ENCODE measurements at regions not wholly inside any gene's neighbourhood (a gene's known extent, or its start where the extent isn't known, plus 50 kb on each side); places are given as distances from the start of the nearest gene placed in this dataset.

DNA sequence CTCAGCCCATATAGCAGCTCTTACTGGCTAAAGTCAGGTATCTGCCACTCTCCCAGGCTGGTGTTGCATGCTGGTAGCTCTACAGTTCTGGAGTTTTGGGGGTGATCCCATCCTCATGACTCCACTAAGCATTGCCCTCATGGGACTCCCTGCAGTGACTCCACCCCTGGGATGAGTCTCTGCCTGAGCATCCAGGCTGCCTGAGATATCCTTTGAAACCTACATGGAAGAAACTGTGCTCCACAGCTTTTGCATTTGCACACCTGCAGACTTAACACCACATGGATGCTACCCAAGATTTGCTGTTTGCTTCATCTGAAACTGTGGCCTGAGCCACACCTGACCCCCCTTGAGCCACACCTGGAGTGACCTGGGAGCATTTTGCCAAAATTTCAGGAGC, 226.4 kb downstream of the C1orf94 start:
- H3K27ac ChIP-seq (ENCODE audit: insufficient read depth, low read depth, low read length), result no peak overlapping the region
- DNase-seq (ENCODE audit: low read depth, low spot score) (no peak), FAIRE-seq (no peak)
- H3K36me3 ChIP-seq (ENCODE audit: control insufficient read depth in 2 of 2, extremely low read depth in 1 of 2, insufficient read depth in 2 of 2, low read length in 2 of 2), result no peaks in the 10 kb centered on the region
- dilution Hi-C loops (cut with MboI; ENCODE audit: extremely low pct_ligation_motif_present, low sequenced_read_pairs), result no loop called here
- no peak overlapping the region for H3K4me3 ChIP-seq (replicated peaks in 1 of 3; ENCODE audit: insufficient read depth in 1 of 3, low read depth in 1 of 3, low read length in 3 of 3)
- no TSS peak for BruUV-seq (replicated peaks)
- H3K9me3 ChIP-seq (replicated peaks; ENCODE audit: control insufficient read depth, insufficient read depth, low read length), result no peaks in the 10 kb centered on the region
- H2AFZ ChIP-seq (ENCODE audit: low read depth, low read length), result no peak overlapping the region
- POLR2A ChIA-PET, result no interaction called here
- intact Hi-C loops (cut with micrococcal nuclease), result no loop called here
- CTCF ChIA-PET, result no interaction called here
- no peak overlapping the region for H3K9ac ChIP-seq (replicated peaks; ENCODE audit: extremely low read depth, insufficient read depth, low read length)
- no peaks in the 10 kb centered on the region for H3K4me1 ChIP-seq (ENCODE audit: control insufficient read depth, extremely low read depth, insufficient read depth, low read length)
- TF ChIP-seq MYC (IDR thresholded peaks at IDR 0.05; ENCODE audit: low read depth, low read length), result no peak
- TF ChIP-seq JUN (IDR thresholded peaks at IDR 0.05; ENCODE audit: borderline replicate concordance, insufficient read depth, insufficient read length, low read depth), result no peak
- TF ChIP-seq, protein P1, sequence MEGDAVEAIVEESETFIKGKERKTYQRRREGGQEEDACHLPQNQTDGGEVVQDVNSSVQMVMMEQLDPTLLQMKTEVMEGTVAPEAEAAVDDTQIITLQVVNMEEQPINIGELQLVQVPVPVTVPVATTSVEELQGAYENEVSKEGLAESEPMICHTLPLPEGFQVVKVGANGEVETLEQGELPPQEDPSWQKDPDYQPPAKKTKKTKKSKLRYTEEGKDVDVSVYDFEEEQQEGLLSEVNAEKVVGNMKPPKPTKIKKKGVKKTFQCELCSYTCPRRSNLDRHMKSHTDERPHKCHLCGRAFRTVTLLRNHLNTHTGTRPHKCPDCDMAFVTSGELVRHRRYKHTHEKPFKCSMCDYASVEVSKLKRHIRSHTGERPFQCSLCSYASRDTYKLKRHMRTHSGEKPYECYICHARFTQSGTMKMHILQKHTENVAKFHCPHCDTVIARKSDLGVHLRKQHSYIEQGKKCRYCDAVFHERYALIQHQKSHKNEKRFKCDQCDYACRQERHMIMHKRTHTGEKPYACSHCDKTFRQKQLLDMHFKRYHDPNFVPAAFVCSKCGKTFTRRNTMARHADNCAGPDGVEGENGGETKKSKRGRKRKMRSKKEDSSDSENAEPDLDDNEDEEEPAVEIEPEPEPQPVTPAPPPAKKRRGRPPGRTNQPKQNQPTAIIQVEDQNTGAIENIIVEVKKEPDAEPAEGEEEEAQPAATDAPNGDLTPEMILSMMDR (IDR thresholded peaks at IDR 0.05; ENCODE audit: extremely low read depth in 1 of 2, insufficient read depth in 1 of 2, low read depth in 1 of 2, low read length in 2 of 2), result no peak
- TF ChIP-seq GATA2 (IDR thresholded peaks at IDR 0.05; ENCODE audit: insufficient read depth, insufficient read length, low read depth, low read length), result no peak
- TF ChIP-seq EZH2 (IDR thresholded peaks at IDR 0.05; ENCODE audit: borderline replicate concordance, low read depth, low read length, severe bottlenecking), result no peak
- no peak for TF ChIP-seq FOS (IDR thresholded peaks at IDR 0.05; ENCODE audit: borderline replicate concordance, insufficient read depth, low read length)
- no peak for TF ChIP-seq POLR2AphosphoS5 (IDR thresholded peaks at IDR 0.05; ENCODE audit: insufficient read depth, low read depth, low read length)
- TF ChIP-seq, protein P2, sequence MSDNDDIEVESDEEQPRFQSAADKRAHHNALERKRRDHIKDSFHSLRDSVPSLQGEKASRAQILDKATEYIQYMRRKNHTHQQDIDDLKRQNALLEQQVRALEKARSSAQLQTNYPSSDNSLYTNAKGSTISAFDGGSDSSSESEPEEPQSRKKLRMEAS (IDR thresholded peaks at IDR 0.05; ENCODE audit: insufficient read depth, insufficient read length), result no peak
- no peak for TF ChIP-seq POLR2A (IDR thresholded peaks at IDR 0.05; ENCODE audit: low read depth, low read length)
- no peak overlapping the region for H3K4me2 ChIP-seq (ENCODE audit: insufficient read depth, low read length)
- H3K79me2 ChIP-seq (ENCODE audit: control insufficient read depth, insufficient read depth, low read length), result no peaks in the 10 kb centered on the region
- H4K20me1 ChIP-seq (replicated peaks; ENCODE audit: control insufficient read depth, extremely low read depth, insufficient read depth, low read length), result no peaks in the 10 kb centered on the region
- H3K9me1 ChIP-seq (replicated peaks; ENCODE audit: control insufficient read depth, extremely low read depth, insufficient read depth, low read length), result no peaks in the 10 kb centered on the region
- no peaks in the 10 kb centered on the region for H3K27me3 ChIP-seq (ENCODE audit: control insufficient read depth in 2 of 2, insufficient read depth in 2 of 2, low read length in 2 of 2)

Measured in endothelial cell of umbilical vein (primary cell).